Activated CD4-positive, alpha-beta T cell treated with anti-CD3 and anti-CD28 coated beads, Interleukin-10, Interleukin-2, amounts not matched to agents 100 ng/mL and 50 ng/mL, durations not matched to agents 16 hours and 8 hours (primary cell): ENCODE measurements at regions not wholly inside any gene's neighbourhood (a gene's known extent, or its start where the extent isn't known, plus 50 kb on each side); places are given as distances from the start of the nearest gene placed in this dataset.

Source experiments
- DNase-seq: peaks from one replicate; pipeline ENCODE4 v3.0.0-alpha.2; 2020

GRCh38 chr10:105844676-105845570, 1203.8 kb downstream of the SORCS3 start:
- no peak for DNase-seq

DNA sequence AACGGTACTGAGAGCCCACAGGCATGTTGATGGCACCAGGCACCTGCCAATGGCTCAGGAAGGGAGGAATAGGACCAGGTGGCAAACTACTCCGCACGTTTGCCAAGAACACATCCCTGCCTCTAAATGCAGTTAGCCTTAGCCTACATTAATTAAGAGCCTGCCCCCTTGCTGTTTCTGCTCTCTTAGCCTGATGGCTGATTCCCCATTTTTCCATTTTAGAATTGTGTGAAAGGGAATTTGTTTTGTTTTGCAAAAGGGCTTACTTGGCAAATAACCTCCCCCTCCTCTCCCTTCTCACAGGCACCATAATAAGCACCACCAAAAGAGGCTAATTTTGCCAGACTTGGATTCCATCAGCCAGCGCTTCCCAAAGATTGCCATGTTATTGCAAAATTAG, 1203.2 kb downstream of the SORCS3 start:
- DNase-seq: no peak

- no peak for DNase-seq
These were observed 1202.7 kb downstream of the SORCS3 start for GRCh38 chr10:105843786-105844185.

GRCh38 chr10:105840288-105840770, 1199.2 kb downstream of the SORCS3 start:
- no peak for DNase-seq

DNA sequence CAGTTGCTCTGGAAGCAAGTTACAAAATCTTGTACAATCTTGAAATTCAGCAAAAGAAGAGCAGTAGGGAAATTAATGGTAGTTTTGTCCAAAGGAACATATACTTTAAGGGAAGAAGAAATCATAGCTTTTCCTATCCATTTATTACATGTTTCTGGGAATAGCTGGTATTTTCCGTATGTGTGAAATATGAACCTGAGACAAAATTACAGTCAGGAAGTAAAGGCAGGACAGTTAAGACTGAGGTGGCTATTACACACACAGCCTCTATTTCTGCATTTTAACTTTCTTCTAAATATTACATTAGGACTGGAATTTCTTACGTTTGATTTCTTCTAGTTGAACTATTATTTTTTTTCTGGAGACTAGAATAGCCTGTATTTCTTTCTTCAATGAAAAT, 1197.3 kb downstream of the SORCS3 start:
- DNase-seq: no peak

- DNase-seq: peak; percentile 45
These were observed 1196.9 kb downstream of the SORCS3 start for GRCh38 chr10:105837951-105838350.

DNA sequence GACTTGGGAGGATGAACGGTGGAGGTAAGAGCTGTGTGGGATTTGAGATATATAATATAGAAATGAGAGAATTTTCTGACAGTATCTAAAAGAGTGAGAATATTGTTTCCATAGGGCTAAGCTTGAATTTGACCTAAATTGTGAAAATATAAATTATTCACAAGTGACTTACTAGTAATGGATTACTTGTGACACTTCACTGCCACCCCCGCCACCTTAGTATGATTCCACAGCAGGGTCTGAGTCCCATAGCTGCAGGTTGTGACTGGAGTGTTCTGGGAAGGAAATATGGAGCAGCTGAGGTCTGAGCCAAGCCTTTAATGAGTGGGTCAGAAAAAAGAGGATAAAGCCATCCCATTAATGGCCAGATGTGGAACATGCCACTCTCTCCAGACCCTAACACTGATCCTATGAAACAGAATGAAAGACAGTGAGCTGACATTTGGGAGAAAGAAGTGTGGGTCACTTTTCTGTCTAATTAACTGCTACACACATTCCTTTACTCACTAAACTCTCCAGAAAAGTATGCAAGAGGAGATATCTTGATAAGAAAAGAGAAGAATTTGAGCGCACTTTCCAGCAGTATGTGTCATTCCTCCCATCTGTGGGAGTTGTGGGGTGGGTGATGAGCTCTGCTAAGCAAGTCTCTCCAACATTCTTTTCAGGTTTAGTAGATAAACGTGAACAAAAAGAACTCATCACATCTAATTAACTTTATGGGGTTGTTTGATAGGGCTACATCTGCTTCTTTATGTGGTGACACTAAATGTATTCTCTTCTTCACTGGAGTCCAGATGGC, 1193.4 kb downstream of the SORCS3 start:
- DNase-seq: no peak

- DNase-seq: no peak
These were observed 1186.0 kb downstream of the SORCS3 start for GRCh38 chr10:105827133-105827532.

- DNase-seq: no peak
These were observed 1167.0 kb downstream of the SORCS3 start for GRCh38 chr10:105807935-105808587.

DNA sequence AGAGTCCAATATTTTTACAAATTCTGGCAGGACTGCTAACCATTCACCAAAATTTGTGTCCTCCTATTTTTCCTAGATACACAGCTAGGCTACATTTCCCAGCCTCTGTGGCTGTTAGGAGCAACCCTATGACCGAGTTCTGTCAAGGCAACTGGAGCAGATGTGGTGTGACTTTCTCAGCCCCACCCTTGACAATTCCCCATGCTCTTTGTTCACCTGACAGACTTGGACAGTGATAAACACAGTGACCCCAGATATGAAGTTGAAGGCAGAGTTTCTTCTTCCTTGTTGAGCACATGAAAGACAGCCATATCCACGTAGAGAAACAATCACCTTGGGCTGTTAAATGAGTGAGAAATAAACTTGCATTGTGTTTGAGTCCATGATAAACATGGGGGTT, 1162.1 kb downstream of the SORCS3 start:
- DNase-seq: no peak

- no peak for DNase-seq
These were observed 1159.6 kb downstream of the SORCS3 start for GRCh38 chr10:105800641-105801040.

- DNase-seq: no peak
These were observed 1157.3 kb downstream of the SORCS3 start for GRCh38 chr10:105798328-105798889.

GRCh38 chr10:105797234-105797890, 1156.3 kb downstream of the SORCS3 start:
- DNase-seq: peak; percentile 11

DNA sequence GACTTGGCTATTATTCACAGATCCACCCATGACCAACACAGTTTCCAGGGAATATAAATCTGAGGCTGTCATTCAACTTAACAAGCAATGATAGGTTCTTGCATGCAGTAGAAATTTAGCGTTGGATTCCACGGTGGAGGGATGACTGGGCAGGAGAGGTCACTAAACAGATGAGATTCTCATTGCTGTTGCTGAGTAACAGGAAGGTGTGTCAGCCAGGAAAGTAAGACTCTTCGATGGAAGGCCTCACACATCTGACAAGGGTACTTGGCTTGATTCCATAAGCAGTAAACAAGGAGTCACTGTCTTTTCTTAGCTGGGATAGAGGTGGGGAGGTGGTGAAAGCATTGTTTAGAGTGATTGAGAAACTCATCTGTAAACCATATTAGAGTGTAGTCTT, 1152.0 kb downstream of the SORCS3 start:
- no peak for DNase-seq

DNA sequence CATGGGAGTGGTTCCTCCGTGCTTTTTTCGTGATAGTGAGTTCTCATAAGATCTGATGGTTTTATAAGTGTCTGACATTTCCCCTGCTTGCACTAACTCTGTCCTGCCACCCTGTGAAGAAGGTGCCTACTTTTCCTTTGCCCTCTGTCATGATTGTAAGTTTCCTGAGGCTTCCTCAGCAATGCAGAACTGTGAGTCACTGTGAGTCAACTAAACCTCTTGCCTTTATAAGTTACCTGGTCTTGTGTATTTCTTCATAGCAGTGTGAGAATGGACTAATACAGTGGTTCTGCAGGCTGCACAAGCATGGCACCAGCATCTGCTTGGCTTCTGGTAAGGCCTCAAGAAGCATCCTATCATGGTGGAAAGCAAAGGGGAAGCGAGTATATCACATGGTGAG, 1144.6 kb downstream of the SORCS3 start:
- no peak for DNase-seq

GRCh38 chr10:105783936-105784483, 1142.9 kb downstream of the SORCS3 start:
- DNase-seq: no peak

DNA sequence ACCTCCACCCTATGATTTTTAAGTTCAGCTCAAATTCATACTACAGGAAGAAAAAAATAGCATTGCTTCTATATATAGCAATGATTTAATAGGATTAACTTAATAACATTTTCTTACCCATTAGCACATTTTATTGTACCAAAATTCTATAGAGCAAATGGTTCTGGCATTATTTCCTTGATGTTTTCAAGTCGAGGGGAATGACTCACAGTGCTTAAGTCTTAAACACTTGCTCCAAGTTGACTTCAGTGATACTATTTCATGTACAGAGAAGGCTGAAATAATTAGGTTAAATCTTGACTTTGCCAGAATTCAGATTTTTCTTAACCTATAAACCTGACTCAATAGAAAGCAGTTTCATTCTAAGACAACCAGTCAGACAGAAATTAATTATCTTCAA, 1133.8 kb downstream of the SORCS3 start:
- DNase-seq: no peak

- DNase-seq: no peak
These were observed 1133.3 kb downstream of the SORCS3 start for GRCh38 chr10:105774351-105774750.

- no peak for DNase-seq
These were observed 1129.6 kb downstream of the SORCS3 start for GRCh38 chr10:105770524-105771212.

- DNase-seq: no peak
These were observed 1128.4 kb downstream of the SORCS3 start for GRCh38 chr10:105769248-105770184.
